CD4-positive, alpha-beta T cell (primary cell): ENCODE measurements at regions not wholly inside any gene's neighbourhood (a gene's known extent, or its start where the extent isn't known, plus 50 kb on each side); places are given as distances from the start of the nearest gene placed in this dataset.

Experiments
- ATAC-seq: fragments of 200-7000 bp; cut with Tn5 transposase; one replicate; pipeline ENCODE4 v1.10.0; 2022; ENCODE audit warnings: mild to moderate bottlenecking; ENCODE audit not compliant: poor library complexity
- CTCF ChIA-PET: fragments of 350-600 bp; sonication (Branson Sonifier 250); formaldehyde crosslinking; loops from one replicate; lab custom pipeline; 2021; ENCODE audit warnings: antibody characterized with exemption, inconsistent platforms; lab: Charles Lee
- POLR2A ChIA-PET: fragments of 350-600 bp; sonication (Branson Sonifier 250); formaldehyde crosslinking; loops from one replicate; lab custom pipeline; 2021; ENCODE audit warnings: antibody characterized with exemption, inconsistent platforms; lab: Charles Lee
- DNase-seq, 14 experiments: peaks; one replicate each; pipeline ENCODE4 v3.0.0-alpha.2; 2013 to 2020; ENCODE audit warnings: mixed read lengths in 2 of 14
- H3K27ac ChIP-seq, 2 donors: one replicate each; pipeline versions ENCODE4 v1.5.1 to v1.7.0; 2013; ENCODE audit warnings: low read length in 2 of 2, low read depth in 1 of 2, mild to moderate bottlenecking in 1 of 2
- H3K27me3 ChIP-seq, 2 experiments: 1 replicate in 1 of 2; 2 replicates in 1 of 2; pipeline versions ENCODE4 v1.6.1 to v1.7.0; 2013; ENCODE audit warnings: low read length in 2 of 2, control low read depth in 1 of 2, mild to moderate bottlenecking in 1 of 2, moderate library complexity in 1 of 2; ENCODE audit not compliant: insufficient read depth in 2 of 2, control insufficient read depth in 1 of 2
- H3K36me3 ChIP-seq: one replicate; pipeline ENCODE4 v1.6.1; 2013; ENCODE audit warnings: low read length, control low read depth; ENCODE audit not compliant: insufficient read depth
- H3K4me1 ChIP-seq: one replicate; pipeline ENCODE4 v1.6.1; 2013; ENCODE audit warnings: low read length, control low read depth; ENCODE audit not compliant: insufficient read depth
- H3K4me3 ChIP-seq: one replicate; pipeline ENCODE4 v1.5.1; 2013; ENCODE audit warnings: mild to moderate bottlenecking, low read length, moderate library complexity
- H3K9me3 ChIP-seq, 2 experiments: 1 replicate in 1 of 2; 2 replicates in 1 of 2; pipeline versions ENCODE4 v1.6.1 to v1.7.0; 2013; ENCODE audit warnings: low read length in 2 of 2, mild to moderate bottlenecking in 2 of 2, control low read depth in 1 of 2, moderate library complexity in 1 of 2; ENCODE audit not compliant: control insufficient read depth in 1 of 2, insufficient read depth in 1 of 2
- H3K27ac Mint-ChIP-seq: one replicate; pipeline ENCODE4 v1.8.0; 2020; ENCODE audit warnings: mixed read lengths
- H3K27me3 Mint-ChIP-seq: one replicate; pipeline ENCODE4 v1.8.0; 2021; ENCODE audit warnings: mixed read lengths
- H3K36me3 Mint-ChIP-seq: one replicate; pipeline ENCODE4 v1.8.0; 2021; ENCODE audit warnings: low read depth, mixed read lengths
- H3K4me1 Mint-ChIP-seq: one replicate; pipeline ENCODE4 v1.8.0; 2021; ENCODE audit warnings: low read depth, mixed read lengths
- H3K4me3 Mint-ChIP-seq: one replicate; pipeline ENCODE4 v1.8.0; 2020; ENCODE audit warnings: mild to moderate bottlenecking, mixed read lengths
- H3K9me3 Mint-ChIP-seq: one replicate; pipeline ENCODE4 v1.8.0; 2020; ENCODE audit warnings: mixed read lengths
- CTCF ChIP-seq: fragments of 200-600 bp; IDR thresholded peaks from one replicate; pipeline ENCODE4 v1.8.0; 2022; ENCODE audit warnings: antibody characterized with exemption, mild to moderate bottlenecking
- intact Hi-C, 2 experiments: fragments of 100-400 bp; cut with DNase I in 1 of 2; cut with micrococcal nuclease in 1 of 2; formaldehyde crosslinking; loops; one replicate each; pipeline versions ENCODE4 v1.15.1 to v1.9.0; 2023 to 2025; cut with DNase I, micrococcal nuclease

GRCh38 chr3:30531017-30531570 lies 75.3 kb upstream of the TGFBR2 start:
- no peaks in the 10 kb centered on the region for H3K27me3 Mint-ChIP-seq
- H3K4me1 Mint-ChIP-seq: peaks cover 7% of the 10 kb centered on the region
- no peaks in the 10 kb centered on the region for H3K9me3 ChIP-seq
- no peak for TF ChIP-seq CTCF
- ChIA-PET CTCF (no interaction called here), POLR2A (interaction anchor here (0.6 kb wide), 1 partner anchor 36 kb away, joined by 3 read pairs; no protein-coding TSS in a partner anchor)
- no peaks in the 10 kb centered on the region for H3K9me3 Mint-ChIP-seq
- no peaks in the 10 kb centered on the region for H3K36me3 Mint-ChIP-seq
- intact Hi-C loops: no loop called here
- no peak overlapping the region for H3K4me3 Mint-ChIP-seq
- H3K27ac Mint-ChIP-seq: no peak overlapping the region
- H3K4me1 ChIP-seq: no peaks in the 10 kb centered on the region
- no peaks in the 10 kb centered on the region for H3K27me3 ChIP-seq
- H3K27ac ChIP-seq: no peak overlapping the region
- DNase-seq (no peak), ATAC-seq (no peak)
- H3K4me3 ChIP-seq: no peak overlapping the region
- H3K36me3 ChIP-seq: no peaks in the 10 kb centered on the region

DNA sequence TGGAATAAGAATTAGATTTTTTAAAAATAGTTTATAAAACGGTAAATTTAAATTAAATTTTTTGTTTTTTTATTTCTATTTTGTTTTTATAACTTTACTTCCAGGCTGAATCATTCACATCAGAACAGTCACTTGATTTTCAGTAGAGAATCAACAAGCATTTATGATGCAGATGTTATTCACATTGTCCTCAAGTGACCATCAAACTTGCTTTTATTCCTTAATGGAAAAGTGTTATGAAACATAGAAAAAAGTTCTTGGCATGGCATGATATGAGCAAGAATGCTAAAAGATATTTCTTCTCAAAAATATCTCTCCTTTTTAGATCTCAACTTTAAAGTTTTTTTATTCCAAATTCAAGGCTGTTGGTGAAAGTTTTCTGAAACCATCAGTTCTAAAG lies 70.9 kb upstream of the TGFBR2 start:
- Histone ChIP-seq H3K4me1 (no peaks in the 10 kb centered on the region), H3K36me3 (no peaks in the 10 kb centered on the region), H3K9me3 (no peaks in the 10 kb centered on the region), H3K4me3 (no peak overlapping the region), H3K27ac (no peak overlapping the region), H3K27me3 (no peaks in the 10 kb centered on the region)
- no peaks in the 10 kb centered on the region for H3K9me3 Mint-ChIP-seq
- no peaks in the 10 kb centered on the region for H3K36me3 Mint-ChIP-seq
- no peak for DNase-seq
- ChIA-PET CTCF (no interaction called here), POLR2A (no interaction called here)
- intact Hi-C loops: no loop called here
- no peak overlapping the region for H3K27ac Mint-ChIP-seq
- H3K27me3 Mint-ChIP-seq: no peaks in the 10 kb centered on the region
- ATAC-seq: no peak
- H3K4me3 Mint-ChIP-seq: no peak overlapping the region
- peaks cover 5% of the 10 kb centered on the region for H3K4me1 Mint-ChIP-seq
- TF ChIP-seq CTCF: no peak

DNA sequence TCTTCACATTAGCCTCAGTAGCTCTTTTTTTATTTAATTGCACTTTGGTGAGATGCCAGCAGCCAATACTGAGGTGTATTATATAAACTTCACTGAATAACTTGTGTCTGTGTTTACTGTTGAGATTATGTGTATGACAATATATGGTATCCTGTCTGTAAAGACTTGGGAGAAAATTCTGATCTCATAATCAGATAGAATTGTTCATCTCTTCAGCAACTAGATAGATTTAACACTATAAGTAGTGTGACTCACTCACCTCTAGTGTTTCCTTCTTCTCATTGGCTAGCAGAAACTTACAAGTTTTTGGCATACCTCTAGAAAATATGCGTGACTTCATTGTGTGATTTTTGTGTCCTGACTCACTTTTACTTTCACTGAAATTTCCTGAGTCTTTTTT lies 67.6 kb upstream of the TGFBR2 start:
- ATAC-seq: no peak
- ChIA-PET POLR2A (no interaction called here), CTCF (no interaction called here)
- TF ChIP-seq CTCF: no peak
- Mint-ChIP-seq H3K36me3 (no peaks in the 10 kb centered on the region), H3K27me3 (no peaks in the 10 kb centered on the region), H3K27ac (no peak overlapping the region), H3K4me3 (no peak overlapping the region), H3K9me3 (no peaks in the 10 kb centered on the region), H3K4me1 (no peaks in the 10 kb centered on the region)
- Histone ChIP-seq H3K4me1 (no peaks in the 10 kb centered on the region), H3K4me3 (no peak overlapping the region), H3K27ac (no peak overlapping the region), H3K36me3 (no peaks in the 10 kb centered on the region), H3K27me3 (no peaks in the 10 kb centered on the region), H3K9me3 (no peaks in the 10 kb centered on the region)
- intact Hi-C loops: no loop called here
- DNase-seq: no peak
